ENCODE measurements at regions not wholly inside any gene's neighbourhood (a gene's known extent, or its start where the extent isn't known, plus 50 kb on each side); places are given as distances from the start of the nearest gene placed in this dataset.

- DNase-seq = no peak
These were observed 108.6 kb upstream of the PRR20G start for GRCh38 chr3:127396473-127396872.

- no peak for DNase-seq
These were observed 108.0 kb upstream of the PRR20G start for GRCh38 chr3:127395663-127396355.

- no peak for DNase-seq
These were observed 107.3 kb upstream of the PRR20G start for GRCh38 chr3:127394984-127395662.

- DNase-seq = no peak
These were observed 106.2 kb upstream of the PRR20G start for GRCh38 chr3:127394031-127394430.

GRCh38 chr3:127393131-127393820 is 105.4 kb upstream of the PRR20G start:
- no peak for DNase-seq

GRCh38 chr3:127392156-127392490 is 104.3 kb upstream of the PRR20G start:
- DNase-seq = no peak

- DNase-seq = no peak
These were observed 103.8 kb upstream of the PRR20G start for GRCh38 chr3:127391436-127392155.

GRCh38 chr3:127390365-127391025 is 102.6 kb upstream of the PRR20G start:
- DNase-seq = no peak

- no peak for DNase-seq
These were observed 102.1 kb upstream of the PRR20G start for GRCh38 chr3:127389913-127390312.

- DNase-seq = no peak
These were observed 101.6 kb upstream of the PRR20G start for GRCh38 chr3:127389420-127389819.

- DNase-seq = no peak
These were observed 100.6 kb upstream of the PRR20G start for GRCh38 chr3:127388427-127388826.

- DNase-seq = no peak
These were observed 99.8 kb upstream of the PRR20G start for GRCh38 chr3:127387556-127388153.

GRCh38 chr3:127387119-127387518 is 99.3 kb upstream of the PRR20G start:
- DNase-seq = no peak

GRCh38 chr3:127386490-127386889 is 98.6 kb upstream of the PRR20G start:
- DNase-seq = no peak

GRCh38 chr3:127385540-127385870 is 97.7 kb upstream of the PRR20G start:
- DNase-seq = no peak

- DNase-seq = no peak
These were observed 97.1 kb upstream of the PRR20G start for GRCh38 chr3:127384717-127385539.

- DNase-seq = no peak
These were observed 95.9 kb upstream of the PRR20G start for GRCh38 chr3:127383656-127384179.

- no peak for DNase-seq
These were observed 90.2 kb upstream of the PRR20G start for GRCh38 chr3:127377801-127378655.

GRCh38 chr3:127375151-127375930 is 87.5 kb upstream of the PRR20G start:
- DNase-seq = no peak

Measured in left kidney (tissue), 1 donor.